ENCODE measurements at regions not wholly inside any gene's neighbourhood (a gene's known extent, or its start where the extent isn't known, plus 50 kb on each side); places are given as distances from the start of the nearest gene placed in this dataset.
A peak's percentile ranks its signal among the peaks of the same experiment; 100 is the strongest.

GRCh38 chr2:8159211-8159965 lies 522.5 kb upstream of the ID2 start:
- TF ChIP-seq CTCF (IDR thresholded peaks at IDR 0.05), result no peak
- Histone ChIP-seq H3K36me3 (no peaks in the 10 kb centered on the region), H3K27ac (no peak overlapping the region), H3K4me1 (ENCODE audit: control insufficient read depth in 1 of 2, low read depth in 2 of 2) (no peaks in the 10 kb centered on the region), H3K27me3 (replicated peaks; ENCODE audit: insufficient read depth) (no peaks in the 10 kb centered on the region), H3K9me3 (no peaks in the 10 kb centered on the region), H3K4me3 (no peak overlapping the region)
- ATAC-seq (ENCODE audit: insufficient number of reproducible peaks, low FRiP score, low read depth) (no peak), DNase-seq (ENCODE audit: low spot score) (no peak)

- H3K36me3 ChIP-seq, result no peaks in the 10 kb centered on the region
- H3K4me3 ChIP-seq, result no peak overlapping the region
Observed at GRCh38 chr2:8159966-8160603, 521.8 kb upstream of the ID2 start.

DNA sequence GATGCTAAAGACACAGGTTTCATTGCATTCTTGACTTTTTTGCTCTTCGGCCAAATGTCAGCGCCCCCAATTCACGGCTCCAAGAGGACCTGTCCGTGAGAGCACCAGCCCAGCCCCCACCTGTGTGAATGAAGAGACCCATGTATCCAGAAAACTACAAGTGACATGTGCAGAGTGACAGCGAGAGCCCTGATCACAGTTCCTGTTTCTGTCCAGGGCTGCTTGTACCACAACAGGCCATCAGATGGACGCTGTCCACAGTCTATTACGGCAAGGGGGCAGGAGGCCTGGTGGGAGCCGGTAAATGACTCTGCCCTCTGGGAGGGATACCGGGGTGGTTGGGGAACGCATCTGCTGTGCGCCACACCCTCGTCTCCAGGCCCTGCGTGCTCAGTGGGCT lies 520.9 kb upstream of the ID2 start:
- H3K9me3 ChIP-seq, result no peaks in the 10 kb centered on the region
- H3K4me1 ChIP-seq (ENCODE audit: control insufficient read depth in 1 of 2, low read depth in 2 of 2), result no peaks in the 10 kb centered on the region
- H3K27me3 ChIP-seq (replicated peaks; ENCODE audit: insufficient read depth), result no peaks in the 10 kb centered on the region
- H3K4me3 ChIP-seq, result no peak overlapping the region
- no peak for TF ChIP-seq CTCF (IDR thresholded peaks at IDR 0.05)
- H3K27ac ChIP-seq, result no peak overlapping the region
- DNase-seq (ENCODE audit: low spot score) (no peak), ATAC-seq (ENCODE audit: insufficient number of reproducible peaks, low FRiP score, low read depth) (no peak)
- H3K36me3 ChIP-seq, result no peaks in the 10 kb centered on the region

More at GRCh38 chr2:8159966-8160603, 521.8 kb upstream of the ID2 start:
- Histone ChIP-seq H3K4me1 (ENCODE audit: control insufficient read depth in 1 of 2, low read depth in 2 of 2) (no peaks in the 10 kb centered on the region), H3K27ac (no peak overlapping the region), H3K27me3 (replicated peaks; ENCODE audit: insufficient read depth) (no peaks in the 10 kb centered on the region), H3K9me3 (no peaks in the 10 kb centered on the region)
- no peak for DNase-seq (ENCODE audit: low spot score)
- no peak for ATAC-seq (ENCODE audit: insufficient number of reproducible peaks, low FRiP score, low read depth)
- TF ChIP-seq CTCF (IDR thresholded peaks at IDR 0.05), result no peak

DNA sequence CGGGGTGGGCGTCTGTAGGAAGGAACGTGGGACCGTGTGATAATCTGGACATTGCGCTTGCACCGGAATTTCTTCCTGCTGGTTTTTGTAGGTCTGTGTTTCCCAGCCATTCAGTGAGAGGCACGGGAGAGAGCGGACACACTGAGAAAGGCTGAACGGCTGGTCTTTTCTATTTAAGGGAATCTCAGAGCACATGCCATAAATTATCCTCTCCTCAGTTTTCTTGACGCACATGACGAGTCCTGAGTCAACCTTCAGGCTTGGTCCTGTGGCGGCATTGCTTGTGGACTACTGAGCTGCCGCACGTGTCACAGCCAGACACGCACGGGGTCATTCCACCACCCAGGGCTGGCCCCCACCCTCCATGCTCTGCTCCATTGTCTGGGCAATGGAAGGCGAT lies 519.3 kb upstream of the ID2 start:
- Histone ChIP-seq H3K27ac (peak overlapping the region in 1 of 2 donors; percentile 31), H3K4me1 (ENCODE audit: control insufficient read depth in 1 of 2, low read depth in 2 of 2) (no peaks in the 10 kb centered on the region), H3K9me3 (no peaks in the 10 kb centered on the region), H3K4me3 (no peak overlapping the region), H3K36me3 (no peaks in the 10 kb centered on the region), H3K27me3 (replicated peaks; ENCODE audit: insufficient read depth) (no peaks in the 10 kb centered on the region)
- no peak for TF ChIP-seq CTCF (IDR thresholded peaks at IDR 0.05)
- no peak for DNase-seq (ENCODE audit: low spot score)
- ATAC-seq (ENCODE audit: insufficient number of reproducible peaks, low FRiP score, low read depth), result peak; percentile 83

DNA sequence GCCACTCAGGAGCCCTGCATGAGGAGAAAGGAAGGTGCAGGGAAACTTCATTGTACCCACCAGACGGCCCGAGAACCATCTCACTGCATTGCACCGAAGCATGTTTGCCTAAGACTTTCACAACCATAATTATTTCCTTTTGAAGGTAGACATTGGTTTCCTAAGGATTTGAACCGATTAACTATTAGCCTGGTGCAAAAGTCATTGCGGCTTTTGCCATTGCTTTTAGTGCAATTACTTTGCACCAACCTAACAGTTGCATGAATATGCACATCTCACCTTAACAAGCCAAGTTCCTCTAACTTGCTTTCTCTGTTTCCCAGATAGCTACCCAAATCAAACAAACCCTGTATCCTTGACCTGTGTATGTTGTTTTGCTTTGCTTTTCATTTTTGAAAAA lies 516.3 kb upstream of the ID2 start:
- no peaks in the 10 kb centered on the region for H3K36me3 ChIP-seq

More for the DNA sequence above, 516.3 kb upstream of the ID2 start:
- no peak overlapping the region for H3K27ac ChIP-seq
- no peaks in the 10 kb centered on the region for H3K9me3 ChIP-seq
- no peaks in the 10 kb centered on the region for H3K27me3 ChIP-seq (replicated peaks; ENCODE audit: insufficient read depth)
- H3K4me1 ChIP-seq (ENCODE audit: control insufficient read depth in 1 of 2, low read depth in 2 of 2), result peaks cover 12 to 22% of the 10 kb centered on the region in 2 donors
- DNase-seq (ENCODE audit: low spot score) (no peak), ATAC-seq (ENCODE audit: insufficient number of reproducible peaks, low FRiP score, low read depth) (no peak)
- no peak for TF ChIP-seq CTCF (IDR thresholded peaks at IDR 0.05)
- no peak overlapping the region for H3K4me3 ChIP-seq

All from thoracic aorta (tissue), 2 donors.